ENCODE measurements at regions not wholly inside any gene's neighbourhood (a gene's known extent, or its start where the extent isn't known, plus 50 kb on each side); places are given as distances from the start of the nearest gene placed in this dataset.
"Not testable (repeated sequence)": the region's sequence is repeated elsewhere in the genome, so short reads cannot be mapped to it uniquely, and the experiment has no call there.

DNA sequence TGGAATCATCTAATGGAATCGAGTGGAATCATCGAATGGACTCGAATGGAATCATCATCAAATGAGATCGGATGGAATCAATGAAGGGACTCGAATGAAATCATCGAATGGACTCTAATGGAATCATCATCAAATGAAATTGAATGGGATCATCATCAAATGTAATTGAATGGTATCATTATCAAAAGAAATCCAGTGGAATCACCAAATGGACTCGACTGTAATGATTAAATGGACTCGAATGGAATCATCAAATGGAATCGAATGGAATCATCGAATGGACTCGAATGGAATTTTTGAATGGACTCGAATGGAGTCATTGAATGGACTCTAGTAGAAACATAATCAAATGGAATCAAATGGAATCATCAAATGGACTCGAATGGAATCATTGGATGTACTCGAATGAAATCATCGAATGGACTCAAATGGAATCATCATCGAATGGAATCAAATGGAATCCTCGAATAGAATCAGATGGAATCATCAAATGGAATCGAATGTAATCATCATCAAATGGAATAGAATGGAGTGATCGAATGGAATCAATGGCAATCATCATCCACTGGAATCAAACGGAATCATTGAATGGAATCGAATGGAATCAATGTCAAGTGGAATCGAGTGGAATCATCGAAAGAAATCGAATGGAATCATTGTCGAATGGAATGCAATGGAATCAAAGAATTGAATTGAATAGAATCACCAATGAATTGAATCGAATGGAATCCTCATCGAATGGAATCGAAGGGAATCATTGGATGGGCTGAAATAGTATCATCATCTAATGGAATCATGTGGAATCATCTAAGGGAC, 234.2 kb downstream of the SHCBP1 start:
- not testable (repeated sequence) for DNase-seq

DNA sequence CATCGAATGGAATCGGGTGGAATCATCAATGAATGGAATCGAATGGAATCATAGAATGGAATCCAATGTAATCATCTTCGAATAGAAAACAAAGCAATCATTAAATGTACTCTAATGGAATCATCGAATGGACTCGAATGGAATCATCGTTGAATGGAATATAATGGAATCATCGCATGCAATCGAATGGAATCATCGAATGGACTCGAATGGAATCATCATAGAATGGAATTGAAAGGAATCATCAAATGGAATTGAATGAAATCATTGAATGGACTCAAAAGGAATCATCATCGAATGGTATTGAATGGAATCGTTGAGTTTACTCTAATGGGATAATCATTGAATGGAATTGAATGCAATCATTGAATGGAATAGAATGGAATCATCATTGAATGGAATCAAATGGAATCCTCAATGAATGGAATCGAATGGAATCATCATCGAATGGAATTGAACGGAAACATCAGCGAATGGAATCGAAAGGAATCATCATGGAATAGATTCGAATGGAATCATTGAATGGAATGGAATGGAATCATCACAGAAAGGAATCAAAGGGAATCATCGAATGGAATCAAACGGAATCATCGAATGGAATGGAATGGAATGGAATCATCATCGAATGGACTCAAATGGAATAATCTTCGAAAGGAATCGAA, 234.9 kb downstream of the SHCBP1 start:
- peak; percentile 47 for DNase-seq

DNA sequence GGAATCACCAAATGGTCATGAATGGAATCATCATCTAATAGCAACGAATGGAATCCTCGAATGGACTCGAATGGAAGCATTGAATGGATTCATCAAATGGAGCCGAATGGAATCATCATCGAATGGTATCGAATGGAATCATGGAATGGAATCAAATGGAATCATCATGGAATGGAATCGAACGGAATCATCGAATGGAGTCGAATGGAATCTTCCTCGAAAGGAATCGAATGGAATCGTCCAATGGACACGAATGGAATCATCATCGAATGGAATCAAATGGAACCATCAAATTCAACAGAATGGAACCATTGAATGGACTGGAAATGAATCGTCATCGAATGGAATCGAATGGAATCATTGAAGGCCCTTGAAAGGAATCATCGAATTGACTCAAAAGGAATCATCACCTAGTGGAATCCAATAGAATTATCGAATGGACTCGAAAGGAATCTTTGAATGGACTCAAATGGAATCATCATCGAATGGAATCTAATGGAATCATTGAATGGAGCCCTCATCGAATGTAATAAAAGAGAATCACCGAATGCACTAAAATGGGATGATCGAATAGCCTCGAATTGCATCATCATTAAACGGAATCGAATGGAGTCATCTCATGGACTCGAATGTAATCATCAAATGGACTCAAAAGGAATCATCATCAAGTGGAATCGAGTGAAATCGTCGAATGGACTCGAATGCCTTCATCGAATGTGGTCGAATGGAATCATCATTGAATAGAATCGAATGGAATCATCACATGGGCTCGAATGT, 236.7 kb downstream of the SHCBP1 start:
- DNase-seq = peak; percentile 40

DNA sequence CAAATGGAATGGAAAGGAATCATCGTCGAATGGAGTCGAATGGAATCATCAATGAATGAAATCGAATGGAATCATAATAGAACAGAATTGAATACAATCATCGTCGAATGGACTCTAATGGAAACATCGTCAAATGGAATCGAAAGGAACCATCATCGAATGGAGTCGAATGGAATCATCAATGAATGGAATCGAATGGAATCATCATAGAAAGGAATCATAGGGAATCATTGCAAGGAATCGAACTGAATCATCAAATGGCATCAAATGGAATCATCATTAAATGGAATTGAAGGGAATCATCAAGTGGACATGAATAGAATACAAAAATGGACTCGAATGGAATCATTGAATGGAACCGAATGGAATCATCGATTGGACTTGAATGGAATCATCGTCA, 237.6 kb downstream of the SHCBP1 start:
- DNase-seq = not testable (repeated sequence)

DNA sequence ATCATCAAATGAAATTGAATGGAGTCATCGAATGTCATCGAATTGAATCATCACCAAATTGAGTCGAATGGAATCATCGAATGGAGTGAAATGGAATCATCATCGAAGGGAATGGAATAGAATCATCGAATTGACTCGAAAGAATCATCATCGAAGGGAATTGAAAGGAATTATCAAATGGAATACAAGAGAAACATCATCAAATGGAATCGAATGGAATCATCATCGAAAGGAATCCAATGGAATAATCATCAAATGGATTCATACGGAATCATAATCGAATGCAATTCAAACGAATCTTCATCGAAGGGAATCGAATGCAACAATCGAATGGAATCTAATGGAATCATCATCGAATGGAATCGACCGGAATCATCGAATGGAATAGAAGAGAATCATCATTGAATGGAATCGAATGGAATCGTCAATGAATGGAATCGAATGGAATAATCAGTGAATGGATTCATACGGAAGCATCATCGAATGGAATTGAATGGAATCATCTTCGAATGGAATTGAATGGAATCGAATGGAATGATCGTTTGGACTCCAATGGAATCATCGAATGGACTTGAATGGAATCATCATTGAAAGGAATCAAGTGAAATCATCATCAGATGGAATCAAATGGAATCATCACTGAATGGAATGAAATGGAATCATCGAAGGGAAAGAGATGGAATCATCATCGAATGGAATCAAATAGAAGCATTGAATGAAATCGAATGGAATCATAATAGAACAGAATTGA, 238.2 kb downstream of the SHCBP1 start:
- peak; percentile 28 for DNase-seq

DNA sequence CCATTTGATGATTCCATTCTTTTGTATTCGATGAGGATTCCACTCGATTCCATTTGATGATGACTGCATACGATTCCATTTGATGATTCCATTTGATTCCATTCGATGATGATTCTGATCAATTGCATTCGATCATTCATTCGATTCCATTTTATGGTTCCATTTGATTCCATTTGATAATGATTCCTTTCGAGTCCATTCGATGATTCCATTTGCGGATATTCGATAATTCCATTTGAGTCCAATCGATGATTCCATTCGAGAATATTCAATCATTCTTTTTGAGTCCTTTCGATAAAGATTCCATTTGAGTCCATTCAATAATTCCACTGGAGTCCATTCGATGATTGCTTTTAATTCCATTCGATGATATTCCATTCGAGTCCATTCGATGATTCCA, 239.1 kb downstream of the SHCBP1 start:
- not testable (repeated sequence) for DNase-seq

DNA sequence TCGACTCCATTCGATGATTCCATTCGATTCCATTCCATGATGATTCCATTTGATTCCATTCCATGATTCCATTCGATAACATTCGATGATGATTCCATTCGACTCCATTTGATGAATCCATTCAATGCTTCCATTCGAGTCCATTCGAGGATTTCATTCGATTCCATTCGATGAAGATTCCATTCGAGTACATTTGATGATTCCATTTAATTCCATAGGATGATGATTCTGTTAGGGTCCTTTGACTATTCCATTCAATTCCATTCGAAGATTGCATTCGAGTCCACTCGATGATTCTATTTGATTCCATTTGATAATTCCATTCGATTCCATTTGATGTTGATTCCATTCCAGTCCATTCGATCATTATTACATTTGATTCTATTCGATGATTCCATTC, 239.8 kb downstream of the SHCBP1 start:
- DNase-seq = peak; percentile 7
